GM19438 (cell line): ENCODE measurements at regions not wholly inside any gene's neighbourhood (a gene's known extent, or its start where the extent isn't known, plus 50 kb on each side); places are given as distances from the start of the nearest gene placed in this dataset.
"Not testable (repeated sequence)": the region's sequence is repeated elsewhere in the genome, so short reads cannot be mapped to it uniquely, and the experiment has no call there.

Source experiments
- ATAC-seq: cut with Tn5 transposase; IDR thresholded peaks from one replicate; pipeline ENCODE4 v1.9.1; 2021; ENCODE audit warnings: low read depth; ENCODE audit not compliant: unreplicated experiment

DNA sequence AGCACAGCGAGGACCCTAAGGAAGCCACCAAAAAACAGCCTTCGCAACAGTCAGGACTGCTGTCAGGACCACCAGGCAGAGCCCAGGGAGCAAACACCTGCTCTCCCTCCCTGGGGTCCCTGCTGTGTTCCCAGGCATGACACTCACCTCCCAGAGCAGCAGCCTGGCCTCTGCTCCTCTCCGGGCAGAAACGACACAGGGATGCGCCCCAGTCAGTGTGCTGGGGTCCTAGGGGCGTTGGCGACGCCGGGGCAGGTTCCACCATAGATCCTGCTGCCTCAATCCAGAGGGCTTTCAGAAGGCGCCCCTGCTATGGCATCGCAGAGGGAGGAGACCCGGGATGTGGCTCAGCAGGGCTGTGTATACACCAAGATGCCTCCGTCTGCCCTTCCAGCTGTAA lies 169.7 kb upstream of the FOXD4L5 start:
- ATAC-seq = not testable (repeated sequence)

DNA sequence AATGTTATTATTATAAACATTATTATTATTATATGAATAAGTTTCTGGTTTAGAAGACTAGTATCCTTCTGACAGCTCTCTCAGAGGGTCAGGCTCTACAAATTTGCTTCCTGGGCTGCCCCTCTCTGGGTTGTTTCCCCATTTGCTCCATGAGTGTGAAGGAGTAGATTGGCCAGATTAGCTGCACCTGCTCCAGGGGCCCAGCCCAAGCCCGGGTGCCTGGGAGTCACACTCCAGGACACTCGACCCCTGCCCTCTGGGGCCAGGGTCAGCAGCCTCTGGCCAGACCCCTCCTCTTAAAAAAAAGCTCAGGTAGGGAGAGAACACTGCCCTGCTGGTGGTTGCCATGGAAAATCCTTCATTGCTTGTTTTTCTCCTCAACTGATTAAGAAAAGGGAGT lies 169.0 kb upstream of the FOXD4L5 start:
- not testable (repeated sequence) for ATAC-seq

DNA sequence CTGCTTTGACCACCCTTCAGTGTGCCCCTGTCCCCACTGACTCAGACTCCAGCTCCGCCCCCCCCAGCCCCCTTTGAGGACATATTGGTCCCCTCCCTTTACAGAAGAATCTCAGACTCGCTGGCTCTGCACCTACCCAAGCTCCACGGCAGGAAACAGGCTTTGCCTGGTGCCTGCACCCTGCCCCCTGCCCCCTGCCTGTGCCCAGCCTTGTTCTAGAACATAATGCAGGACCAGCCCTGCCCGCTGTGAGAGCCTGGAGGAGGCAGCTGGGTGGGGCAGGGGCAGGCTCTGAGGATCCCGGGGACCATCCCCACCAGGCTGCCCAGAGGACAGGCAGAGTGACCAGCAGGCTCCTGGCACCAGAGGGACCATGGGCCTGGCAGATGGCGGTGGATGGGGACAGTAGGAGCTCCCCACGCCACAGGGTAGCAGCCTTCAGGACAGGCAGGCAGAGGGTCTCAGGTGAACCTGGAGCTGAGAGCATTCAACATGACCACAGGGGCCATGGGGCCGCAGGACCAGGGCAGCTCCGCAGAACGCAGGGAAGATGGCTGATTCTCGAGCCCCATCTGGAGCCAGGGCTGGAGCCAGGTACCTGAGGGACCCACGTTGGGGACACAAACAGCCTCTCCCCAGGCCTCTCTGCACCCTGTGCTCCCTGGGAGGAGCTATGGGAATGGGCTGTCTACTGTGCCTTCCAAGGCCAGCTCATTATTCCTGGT lies 165.0 kb upstream of the FOXD4L5 start:
- ATAC-seq = not testable (repeated sequence)

DNA sequence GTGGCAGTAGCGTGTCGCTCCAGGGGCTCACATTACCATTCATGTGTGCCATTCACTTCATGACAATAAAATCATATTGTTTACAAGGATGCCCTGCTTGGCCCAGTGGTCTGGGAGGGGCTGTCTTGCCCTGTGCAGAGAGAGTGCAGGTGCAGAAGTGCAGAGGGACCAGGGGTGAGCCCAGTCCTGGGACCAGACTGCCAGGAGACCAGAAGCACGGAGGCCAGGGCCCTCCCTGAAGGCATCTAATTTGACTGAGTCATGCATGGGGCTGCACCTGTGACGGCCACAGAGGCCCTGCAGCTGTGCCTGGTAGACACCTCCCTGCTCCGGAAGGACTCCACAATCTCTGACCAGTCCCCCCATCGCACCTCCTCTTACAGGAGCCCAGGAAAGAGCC lies 164.4 kb upstream of the FOXD4L5 start:
- ATAC-seq = no peak

DNA sequence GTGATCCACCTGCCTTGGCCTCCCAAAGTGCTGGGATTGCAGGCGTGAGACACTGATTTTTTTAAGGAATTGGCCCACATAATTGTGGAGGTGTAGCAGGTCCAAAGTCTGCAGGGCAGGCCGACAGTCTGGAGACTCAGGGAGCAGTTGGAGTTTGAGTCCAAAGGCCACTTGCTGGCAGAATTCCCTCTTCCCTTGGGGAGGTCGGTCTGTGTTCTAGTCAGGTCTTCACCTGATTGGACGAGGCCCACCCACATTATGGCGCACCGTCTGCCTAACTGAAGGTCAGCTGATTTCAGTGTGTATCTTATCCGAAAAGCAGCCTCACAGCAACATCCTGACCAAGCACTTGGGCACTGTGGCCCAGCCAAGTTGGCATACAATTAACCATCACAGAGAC lies 162.1 kb upstream of the FOXD4L5 start:
- not testable (repeated sequence) for ATAC-seq

DNA sequence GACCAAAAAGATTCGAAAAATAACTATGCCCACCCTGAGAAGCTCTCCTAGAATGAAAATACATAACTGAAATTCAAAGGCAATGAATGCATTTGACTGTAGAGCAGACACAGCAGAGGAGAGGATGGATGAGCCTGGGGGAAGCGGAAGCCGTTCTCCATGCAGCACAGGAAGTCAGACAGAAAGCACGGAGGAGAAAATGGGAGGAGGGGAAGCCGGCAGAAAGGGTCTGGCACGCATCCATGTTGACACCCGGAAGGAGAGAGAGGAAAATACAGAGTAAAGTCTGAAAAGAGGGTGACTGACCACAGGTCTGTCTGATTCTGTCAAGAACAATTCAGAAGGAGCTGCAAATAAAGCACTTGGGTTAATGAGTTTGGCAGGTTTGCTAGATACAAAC lies 161.0 kb upstream of the FOXD4L5 start:
- not testable (repeated sequence) for ATAC-seq

DNA sequence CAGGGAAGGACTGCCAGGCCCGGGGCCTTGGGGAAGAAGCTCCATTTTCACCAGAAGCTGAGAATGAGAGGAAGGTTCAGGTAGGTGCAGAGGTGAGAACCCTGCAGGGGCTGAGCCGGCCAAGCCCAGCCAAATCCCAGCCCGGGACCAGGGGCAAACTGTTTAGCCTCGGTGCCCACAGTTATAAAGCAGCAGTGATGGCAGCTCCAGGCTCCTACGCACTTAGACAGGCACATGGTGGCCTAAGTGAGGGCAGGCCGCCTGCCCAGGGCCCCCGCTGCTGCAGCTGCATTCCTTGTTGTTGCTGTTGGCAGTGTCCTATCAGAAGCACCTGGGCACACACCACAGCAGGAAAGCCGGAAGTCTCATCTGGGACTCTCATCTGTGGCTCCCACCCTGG lies 159.9 kb upstream of the FOXD4L5 start:
- ATAC-seq = no peak

DNA sequence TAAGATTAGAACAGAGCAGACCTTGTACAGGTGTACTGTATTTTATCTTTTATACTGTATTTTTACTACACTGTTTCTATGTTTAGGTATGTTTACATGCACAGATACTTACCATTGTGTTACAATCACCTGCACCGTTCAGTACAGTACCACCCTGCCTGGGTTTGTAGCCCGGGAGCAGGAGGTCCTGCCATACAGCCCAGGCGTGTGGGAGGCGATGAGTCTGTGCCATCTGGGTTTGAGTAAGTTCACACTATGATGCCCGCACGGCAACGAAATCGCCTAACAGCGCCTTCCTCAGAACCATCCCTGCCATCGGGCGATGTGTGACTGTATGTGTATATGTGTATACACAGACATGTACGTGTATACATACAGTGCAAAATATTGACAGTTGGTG lies 157.1 kb upstream of the FOXD4L5 start:
- ATAC-seq = not testable (repeated sequence)

DNA sequence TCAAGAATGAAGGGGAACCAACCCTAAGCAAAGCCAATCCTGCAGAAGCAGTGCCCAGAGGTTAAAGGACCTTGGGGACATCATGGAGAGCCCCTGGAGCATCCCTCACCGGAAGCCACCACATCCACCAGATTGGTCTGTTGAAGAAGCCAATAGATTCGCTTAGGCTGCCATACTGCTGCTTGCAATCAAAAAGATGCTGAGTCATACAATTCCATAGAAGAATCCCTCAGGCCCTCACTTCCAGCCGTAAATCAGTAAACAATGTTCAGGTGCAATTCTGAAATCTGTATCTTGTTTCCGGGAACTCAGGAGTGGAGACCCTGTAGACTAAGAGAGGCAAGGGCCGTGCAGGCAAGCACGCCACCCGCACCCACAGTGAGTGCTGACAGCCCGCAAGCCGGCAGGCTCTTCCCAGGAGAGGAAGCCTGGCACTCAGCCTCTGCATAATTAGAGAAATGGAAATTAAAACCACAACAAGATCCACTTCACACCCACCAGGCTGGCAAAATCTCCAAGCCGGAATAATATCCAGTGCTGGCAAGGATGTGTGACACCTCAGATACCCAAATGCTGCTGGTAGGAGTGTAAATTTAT lies 156.4 kb upstream of the FOXD4L5 start:
- ATAC-seq = not testable (repeated sequence)

DNA sequence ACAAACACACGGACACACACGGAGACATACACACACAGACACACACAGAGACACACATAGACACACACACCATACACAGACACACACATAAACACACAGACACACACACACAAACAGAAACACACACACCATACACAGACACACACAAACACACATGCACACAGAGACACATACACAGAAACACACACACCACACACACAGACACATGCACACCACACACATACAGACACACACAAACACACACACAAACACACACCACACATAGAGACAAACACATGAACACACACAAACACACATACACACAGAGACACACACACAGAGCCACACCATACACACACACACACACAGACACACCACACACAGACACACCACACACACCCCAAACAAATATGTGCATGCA lies 152.7 kb upstream of the FOXD4L5 start:
- ATAC-seq = no peak

DNA sequence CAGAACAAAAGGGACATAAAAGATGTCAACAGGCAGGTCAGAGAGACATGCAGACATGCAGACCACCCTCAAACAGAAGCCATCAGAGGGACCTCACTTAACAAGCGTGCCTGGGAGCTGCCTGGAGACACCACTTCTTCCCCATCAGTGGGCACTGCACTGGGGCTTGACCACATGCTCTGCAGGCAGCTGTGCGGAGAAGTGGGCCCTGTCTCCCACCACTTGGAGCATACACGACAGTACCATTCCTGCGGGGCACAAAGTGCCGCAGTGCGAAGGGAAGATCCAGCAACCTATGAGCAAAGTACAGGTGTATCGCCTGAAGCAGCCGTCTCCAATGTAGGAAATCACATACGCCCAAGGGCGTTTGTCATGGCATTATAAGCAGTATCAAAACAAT lies 150.5 kb upstream of the FOXD4L5 start:
- ATAC-seq = no peak

DNA sequence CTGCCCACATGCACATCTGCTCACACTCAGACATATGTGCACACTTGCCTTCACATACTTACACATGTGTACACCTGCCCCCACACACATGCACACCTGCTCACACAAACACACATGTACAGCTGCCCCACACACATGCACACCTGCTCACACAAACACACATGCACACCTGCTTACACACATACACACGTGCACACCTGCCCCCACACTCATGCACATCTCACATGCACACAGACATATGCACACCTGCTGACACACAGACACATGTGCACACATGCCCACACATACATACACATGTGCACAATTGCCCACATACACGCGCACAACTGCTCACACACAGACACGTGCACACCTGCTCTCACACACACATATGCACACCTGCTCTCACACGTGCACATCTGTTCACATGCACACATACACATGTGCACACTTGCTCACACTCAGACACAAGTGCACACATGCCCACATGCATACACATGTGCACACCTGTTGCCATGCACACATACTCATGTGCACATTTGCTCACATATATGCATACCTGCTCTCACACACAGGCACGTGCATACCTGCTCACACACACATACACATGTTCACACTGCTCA lies 147.8 kb upstream of the FOXD4L5 start:
- no peak for ATAC-seq

DNA sequence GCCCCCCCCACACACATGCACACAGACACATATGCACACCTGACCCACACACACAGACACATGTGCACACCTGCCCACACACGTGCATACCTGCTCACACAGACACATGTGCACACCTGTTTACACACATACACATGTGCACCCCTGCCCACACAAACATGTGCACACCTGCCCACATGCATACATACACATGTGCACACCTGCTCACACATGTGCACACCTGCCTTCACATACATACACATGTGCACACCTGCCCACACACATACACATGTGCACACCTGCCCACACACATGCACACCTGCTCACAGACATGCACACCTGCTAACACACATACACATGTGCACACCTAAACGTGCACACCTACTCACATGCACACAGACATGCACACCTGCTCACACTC lies 147.0 kb upstream of the FOXD4L5 start:
- no peak for ATAC-seq

DNA sequence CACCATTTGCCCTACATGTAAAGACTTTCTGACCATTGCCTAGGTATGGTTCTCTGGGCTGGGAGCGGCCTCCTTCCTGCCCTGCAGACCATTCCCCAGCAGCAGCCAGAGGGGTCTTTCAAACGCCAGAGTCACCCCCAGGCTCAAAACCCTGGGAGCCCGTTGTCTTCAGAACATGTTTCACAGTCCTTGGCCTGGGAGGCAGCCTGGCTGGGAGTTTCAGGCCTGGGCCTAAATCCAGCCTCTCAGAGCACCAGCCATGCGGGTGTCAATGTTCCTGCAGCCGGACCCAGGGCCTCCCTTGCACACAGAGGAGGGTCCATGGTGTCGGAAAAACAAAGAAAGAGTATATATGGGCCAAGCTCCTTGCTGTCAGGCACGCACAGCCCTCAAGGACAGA lies 145.2 kb upstream of the FOXD4L5 start:
- no peak for ATAC-seq

DNA sequence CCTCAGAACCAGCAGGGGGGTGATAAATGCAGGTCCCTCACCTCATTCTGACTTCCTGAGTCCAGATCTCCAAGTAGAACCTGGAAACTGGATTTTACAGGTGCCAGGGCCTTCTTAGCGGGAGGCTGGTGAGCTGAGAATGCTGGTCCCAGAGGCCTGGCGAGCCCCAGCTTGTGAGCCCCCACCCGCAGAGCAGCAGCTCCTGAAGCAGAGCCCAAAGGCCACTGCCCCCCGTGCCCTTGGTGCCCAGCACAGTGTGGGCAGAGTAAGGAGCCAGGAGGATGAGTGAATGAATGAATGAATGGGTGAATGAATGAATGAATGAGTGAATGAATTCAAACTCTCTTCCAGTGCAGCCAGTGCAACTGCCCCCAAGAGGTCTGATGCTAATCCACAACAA lies 142.4 kb upstream of the FOXD4L5 start:
- not testable (repeated sequence) for ATAC-seq

DNA sequence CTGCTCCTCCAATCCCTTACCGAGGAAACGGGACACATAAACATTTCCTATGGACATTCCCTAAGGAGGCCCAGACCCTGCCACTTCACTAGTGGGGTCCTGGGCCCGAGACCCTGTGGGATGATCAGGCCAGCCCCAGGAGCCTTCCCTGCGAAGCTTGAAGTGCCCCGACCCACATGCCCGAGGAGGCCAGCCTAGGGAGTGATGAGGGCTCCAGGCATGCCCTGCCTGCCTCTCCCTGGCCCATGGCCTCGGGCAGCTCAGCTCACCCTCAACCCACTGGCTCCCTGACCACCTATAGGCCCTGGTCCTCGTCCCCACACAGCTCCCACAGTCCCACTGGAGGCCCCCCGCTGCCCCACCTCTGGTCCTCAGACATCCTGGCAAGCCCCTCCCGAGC lies 141.8 kb upstream of the FOXD4L5 start:
- ATAC-seq = not testable (repeated sequence)

DNA sequence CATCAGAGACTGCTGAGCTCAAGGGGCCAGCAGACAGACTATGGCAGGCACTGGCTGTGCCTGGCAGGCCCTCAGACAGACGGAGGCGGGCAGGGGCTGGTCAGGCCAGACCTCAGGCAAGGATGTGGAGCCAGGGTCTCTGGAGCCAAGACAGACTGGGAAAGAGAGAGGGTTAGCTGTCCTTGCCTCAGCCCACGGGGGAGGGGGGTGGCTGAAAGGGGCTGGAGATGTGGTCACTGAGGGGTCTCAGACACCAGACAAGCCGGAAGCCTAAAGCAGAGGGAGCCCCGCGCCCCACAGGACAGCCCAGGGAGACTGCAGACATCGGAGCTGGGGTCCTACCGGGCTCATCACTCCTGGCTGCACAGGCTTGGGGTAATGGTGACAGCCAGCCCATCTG lies 141.2 kb upstream of the FOXD4L5 start:
- no peak for ATAC-seq

DNA sequence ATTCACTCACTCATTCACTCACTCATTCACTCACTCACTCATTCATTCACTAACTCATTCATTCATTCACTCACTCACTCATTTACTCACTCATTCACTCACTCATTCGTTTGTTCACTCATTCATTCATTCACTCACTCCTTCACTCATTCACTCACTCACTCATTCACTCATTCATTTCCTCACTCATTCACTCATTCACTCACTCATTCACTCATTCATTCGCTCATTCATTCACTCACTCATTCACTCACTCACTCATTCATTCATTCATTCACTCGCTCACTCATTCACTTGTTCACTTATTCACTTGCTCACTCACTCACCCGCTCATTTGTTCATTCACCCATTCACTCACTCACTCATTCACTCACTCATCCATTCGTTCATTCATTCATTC lies 140.2 kb upstream of the FOXD4L5 start:
- not testable (repeated sequence) for ATAC-seq

DNA sequence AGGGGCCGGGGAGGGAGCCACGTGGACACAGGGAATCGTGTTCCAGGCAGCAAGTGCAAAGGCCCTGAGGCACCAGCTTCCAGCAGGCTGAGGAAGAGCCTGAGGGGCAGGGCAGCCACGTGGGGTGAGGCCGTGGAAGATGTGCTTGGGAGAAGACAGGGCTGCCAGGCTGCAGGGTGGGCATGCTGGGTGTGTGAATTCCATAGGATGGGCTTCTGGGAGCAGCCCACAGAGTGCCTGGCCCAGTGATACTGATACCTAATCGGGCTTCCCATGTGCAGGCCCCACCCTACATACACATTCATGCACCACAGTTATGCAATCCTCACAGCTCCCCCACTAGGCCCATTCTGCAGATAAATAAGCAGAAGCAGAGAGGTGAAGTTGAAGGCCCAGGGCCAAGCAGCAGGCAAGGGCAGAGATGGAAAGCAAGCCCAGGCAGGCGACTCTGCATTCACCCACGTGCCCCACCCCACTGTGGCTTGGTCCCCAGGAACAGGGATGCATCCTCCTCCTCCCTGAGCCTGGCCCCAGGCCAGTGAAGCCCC lies 139.5 kb upstream of the FOXD4L5 start:
- ATAC-seq = not testable (repeated sequence)

DNA sequence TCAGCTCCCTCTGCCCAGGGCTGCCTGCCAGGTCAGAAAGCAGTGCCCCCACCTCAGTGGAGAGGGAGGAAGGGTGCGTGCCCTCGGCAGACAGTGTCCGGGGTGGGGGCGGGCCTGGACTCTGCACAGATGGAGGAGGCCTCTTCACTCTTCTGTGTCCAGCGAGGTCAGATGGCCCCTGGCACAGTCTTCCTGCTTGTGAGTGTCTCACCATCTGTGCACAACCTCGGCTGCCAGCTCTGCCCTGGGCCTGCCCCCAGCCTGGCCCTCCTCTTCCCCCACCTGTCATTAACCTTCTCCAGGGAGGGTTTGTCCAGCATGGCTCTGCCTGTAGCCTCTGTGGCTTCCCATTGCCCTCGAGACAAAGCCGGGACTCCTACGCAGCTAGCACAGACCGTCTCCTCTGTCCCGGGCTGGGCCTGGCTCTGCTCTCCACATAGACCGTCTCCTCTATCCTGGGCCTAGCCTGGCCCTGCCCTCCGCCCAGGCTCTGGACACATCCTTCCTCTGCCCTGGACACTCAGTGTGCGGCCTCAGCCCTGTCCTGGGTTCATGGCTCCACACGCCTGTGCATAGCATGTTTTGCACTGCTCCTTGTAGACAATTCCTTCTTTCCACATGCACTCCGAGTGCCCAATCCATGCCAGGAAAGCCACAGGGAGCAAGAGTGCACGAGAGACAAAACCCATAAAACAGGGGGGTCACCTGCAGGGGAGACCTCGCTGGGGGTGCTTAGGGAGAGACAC lies 138.9 kb upstream of the FOXD4L5 start:
- ATAC-seq = not testable (repeated sequence)
